ENCODE measurements at regions not wholly inside any gene's neighbourhood (a gene's known extent, or its start where the extent isn't known, plus 50 kb on each side); places are given as distances from the start of the nearest gene placed in this dataset.

DNA sequence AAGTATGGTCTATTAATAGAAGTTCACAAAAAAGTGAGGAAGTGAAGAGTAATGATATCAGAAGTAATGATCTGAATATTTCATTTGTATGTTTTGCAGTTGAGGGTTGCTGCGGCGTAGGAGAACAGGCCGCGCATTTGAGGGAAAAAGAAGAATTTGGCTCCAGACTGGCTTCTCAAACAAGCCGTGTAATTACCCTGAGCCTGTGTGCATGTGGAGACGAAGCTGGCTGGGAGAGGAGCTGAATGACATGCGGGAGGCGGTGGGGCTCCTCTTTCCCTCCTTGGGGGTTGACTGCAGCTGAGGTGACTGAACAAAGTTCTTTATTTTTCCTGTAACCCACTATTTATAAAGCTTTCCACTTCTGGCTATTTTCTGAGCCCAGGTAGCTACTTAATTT, 115.5 kb upstream of the AFDN start:
- no peak for DNase-seq

DNA sequence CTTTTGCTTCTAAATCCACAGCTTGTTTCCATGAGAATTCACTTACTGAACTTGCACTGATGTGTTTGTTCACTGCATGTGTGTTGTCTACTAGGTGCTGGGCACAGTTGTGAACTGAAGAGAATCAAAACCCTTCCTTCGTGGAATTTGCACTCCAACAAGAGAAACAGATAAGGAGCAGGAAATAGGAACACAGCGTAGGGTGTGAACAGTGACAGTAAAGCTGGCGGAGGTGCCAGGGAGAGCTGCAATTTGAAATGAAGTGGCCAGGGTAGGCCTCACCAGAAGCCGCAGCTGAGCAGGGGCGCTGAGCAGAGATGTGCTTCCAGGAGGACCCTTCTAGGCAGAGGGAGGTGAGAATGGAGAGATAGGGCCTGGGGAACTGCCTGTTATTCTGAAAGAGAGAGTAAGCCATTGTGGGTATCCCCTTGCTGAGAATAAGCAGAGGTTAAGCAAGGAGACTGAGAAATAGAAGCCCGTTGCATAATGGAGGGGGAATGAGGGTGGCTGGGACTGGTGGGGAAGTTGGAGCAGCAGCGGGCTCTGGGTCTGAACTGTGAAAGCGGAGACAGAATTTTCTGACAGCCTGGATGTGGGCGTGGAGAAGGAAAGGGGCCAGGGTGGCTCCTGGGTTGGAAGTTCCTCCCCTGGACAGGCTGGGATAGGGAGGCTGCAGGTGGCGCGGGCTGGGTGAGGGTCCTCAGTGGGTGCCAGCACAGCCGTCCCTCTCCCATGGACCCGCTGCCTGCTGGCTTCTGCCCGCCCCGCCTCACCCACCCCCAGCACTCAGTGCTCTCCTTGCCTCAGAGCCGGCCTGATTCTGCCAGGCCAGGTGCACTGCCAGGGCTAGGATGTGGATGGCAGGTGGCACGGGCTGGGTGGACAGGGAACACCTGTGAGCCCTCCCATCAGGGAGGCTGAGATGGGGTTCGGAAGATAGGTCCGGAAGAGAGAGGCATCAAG, 114.7 kb upstream of the AFDN start:
- no peak for DNase-seq

DNA sequence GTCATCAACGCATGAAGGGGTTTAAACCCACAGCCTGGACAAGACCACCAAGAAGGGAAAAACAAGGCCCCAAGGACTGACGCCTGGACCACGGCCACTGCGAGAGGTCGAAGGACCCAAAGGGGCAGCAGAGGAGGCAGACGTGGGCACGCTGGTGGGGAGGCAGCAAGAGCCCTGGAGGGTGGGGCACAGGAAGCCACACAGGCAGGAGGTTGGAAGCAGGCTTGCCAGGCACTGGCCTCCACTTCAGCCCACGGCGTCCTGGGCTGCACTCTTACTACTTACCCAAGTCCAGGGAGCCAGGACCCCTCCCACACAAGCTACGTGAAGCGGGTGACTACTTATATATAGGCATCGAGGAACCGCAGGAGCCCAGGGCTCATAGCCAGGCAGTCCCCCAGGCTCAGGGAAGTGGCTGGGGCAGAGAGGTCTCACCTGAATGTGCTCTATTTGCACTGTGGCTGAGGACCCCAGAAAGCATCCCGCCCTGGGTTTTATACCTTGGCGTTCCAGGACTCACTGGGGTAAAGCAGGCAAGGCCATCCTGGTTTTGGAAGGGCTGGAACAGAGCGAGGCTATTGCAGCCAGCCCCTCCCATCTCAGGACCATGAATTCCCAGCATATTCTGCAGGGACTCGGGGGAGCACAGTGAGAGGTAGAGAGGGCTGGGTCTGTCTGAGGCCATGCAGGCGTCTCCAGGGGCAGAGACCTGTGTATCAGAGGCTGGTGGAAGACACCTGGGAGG, 113.8 kb upstream of the AFDN start:
- DNase-seq: no peak

DNA sequence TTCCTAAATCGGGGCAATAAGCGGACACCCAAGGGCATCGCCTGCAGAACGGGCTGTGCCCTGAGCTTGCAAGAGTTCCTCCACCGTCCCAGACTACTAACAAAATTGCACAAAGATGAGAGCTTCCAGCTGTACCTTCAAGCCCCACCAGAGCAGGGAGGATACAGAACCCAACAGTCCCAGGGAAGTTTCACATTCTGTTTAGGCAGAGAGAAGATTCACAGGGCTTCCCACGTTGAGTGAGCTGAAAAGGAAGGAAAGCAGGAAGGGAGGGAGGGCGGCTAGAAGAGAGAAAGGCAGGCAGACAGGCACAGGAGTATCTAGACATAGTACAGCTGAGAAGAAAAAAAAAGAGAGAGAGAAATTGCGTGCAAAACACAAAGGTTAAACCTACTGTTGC, 112.6 kb upstream of the AFDN start:
- no peak for DNase-seq

DNA sequence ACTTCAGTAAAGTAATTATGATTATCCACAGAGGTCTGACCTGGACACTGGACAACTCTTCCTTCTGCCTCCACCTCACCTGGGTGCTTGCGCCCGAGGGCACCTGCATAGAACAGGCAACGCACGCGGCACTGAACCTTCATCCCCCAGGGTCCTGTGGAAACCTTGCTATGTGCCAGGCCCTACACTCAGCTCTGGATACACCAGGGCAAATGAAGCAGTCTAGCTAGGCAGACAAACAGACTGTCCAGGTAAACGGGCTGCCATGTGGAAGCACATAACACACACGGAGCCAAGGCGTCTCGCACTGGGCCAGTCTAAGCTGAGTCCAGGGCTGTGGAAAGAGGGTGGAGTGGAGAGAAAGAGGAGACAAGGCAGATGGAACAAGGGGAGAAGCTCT, 109.3 kb upstream of the AFDN start:
- DNase-seq: no peak

DNA sequence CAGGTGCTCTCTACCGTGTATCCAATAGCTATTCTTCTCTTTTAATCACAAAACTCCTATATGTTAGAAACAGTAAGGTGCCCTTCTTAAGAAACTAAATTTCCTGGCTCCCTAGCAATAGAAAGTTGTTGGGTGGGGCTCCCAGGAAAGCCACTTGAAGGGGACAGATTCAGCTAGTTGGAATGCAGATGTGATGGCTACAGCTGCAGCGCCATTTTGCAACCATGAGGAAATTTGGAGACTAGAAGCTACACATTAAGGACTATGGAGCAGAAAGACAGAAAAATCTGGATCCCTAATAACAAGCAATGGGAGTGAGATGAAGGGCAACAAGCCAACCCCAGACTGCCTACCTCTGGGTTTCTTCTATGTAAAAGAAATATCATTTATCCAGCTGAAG, 108.8 kb upstream of the AFDN start:
- DNase-seq: no peak

DNA sequence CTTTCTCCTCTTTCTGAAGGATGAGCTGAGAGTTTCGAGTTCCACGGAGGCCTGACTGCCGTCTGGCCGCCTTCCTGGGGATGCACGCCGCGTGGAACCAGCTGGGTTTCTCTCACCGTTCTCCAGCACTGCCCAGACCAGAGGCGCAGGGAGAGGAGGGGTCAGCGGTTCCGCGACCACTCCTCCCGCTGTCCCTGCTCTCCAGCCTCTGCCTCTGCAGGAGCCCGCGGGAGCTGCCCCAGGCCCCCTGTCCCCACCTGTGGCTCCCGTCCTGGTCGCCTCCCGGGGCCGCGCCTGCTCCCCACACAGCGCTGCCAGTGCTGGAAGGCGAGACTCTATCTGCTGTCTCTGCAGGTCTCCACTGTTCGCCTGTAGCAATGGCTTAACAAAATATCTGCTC, 106.8 kb upstream of the AFDN start:
- no peak for DNase-seq

DNA sequence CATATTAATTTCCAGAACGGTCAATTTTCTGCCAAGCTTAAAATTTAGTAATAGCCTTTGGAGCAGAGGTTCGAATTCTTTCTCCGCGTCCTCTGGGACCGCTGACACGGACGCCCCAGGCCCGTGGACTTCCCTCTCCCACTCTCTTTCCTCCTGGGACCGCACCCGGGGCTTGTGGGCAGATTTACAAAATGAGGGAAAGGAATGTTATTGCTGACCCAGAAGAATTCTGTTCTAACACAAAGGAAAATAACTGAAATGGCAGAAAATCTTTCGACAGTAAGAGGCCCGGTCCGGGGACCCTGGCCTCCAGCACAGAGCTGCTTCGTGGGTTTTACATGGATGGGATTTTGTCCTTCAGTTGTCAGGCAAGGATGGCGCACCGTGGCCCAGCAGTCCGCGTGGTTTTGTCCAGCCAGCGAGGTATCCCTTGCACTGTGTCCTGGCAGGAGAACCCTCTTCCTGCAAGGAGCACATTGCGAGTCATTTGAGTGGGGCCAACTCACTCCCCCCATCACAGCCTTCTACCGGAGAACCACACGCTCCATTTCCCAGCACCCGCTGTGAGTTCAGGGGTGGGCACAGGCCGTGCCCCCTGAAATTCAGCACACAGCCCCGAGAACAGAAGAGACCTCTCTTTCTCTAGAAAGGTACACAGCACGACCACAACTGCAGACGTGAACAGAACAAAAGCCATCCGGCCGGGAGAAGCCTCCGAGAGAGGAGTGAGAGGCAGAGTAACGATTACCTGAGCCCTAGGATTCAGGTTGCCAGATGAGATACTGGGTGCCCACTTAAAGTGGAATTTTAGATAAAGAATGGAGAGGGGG, 106.0 kb upstream of the AFDN start:
- DNase-seq: no peak

DNA sequence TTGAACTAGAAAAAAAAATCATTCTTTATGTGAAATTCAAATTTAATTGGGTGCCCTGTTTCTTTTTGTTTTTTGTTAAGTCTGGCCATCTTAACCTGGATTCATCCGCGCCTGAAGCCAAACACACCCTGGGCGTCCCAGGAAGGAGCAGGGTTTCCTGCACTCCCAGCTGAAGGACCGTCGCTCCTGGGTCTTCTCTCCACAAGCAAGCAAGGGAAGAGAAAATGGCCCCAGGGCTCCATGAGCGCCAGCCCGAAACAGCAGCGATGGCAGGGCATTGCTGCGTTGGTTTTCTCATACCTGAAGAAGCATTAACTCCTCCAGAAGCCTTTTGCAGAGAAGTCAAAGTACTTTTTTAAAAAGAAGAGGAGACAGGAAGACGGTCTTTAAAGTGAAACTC, 105.4 kb upstream of the AFDN start:
- no peak for DNase-seq

DNA sequence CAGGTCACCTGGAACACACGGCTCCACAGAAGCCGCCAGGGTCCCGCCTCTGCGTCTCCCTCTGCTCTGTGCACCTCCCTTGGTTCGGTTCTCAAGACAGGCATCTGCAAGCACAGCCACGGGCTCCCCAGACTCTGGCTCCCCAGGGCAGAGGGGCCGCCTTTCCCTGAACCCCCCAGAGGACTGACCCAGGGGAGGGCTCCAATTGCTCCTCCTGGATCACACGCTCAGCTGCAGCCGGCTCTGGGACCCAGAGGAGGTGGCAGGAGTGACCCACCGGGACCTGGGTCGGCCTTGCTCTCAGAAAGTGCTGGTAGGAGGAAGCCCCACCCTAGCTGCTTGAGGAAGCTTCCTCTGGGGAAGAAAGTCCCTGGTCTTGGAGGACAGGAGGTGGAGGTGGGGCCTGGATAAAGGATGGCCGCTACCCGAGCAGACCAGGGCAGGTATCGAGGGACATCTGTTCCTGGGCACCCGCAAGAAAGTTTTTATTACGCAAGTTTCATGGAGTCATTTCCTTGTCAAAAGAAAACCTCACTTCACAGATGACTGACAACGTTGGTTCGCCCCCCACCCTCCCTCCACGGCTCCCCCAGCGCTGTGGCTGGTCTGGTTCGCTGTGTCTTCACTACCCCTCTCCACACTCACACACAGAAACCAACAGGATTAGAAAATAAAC, 103.9 kb upstream of the AFDN start:
- no peak for DNase-seq

DNA sequence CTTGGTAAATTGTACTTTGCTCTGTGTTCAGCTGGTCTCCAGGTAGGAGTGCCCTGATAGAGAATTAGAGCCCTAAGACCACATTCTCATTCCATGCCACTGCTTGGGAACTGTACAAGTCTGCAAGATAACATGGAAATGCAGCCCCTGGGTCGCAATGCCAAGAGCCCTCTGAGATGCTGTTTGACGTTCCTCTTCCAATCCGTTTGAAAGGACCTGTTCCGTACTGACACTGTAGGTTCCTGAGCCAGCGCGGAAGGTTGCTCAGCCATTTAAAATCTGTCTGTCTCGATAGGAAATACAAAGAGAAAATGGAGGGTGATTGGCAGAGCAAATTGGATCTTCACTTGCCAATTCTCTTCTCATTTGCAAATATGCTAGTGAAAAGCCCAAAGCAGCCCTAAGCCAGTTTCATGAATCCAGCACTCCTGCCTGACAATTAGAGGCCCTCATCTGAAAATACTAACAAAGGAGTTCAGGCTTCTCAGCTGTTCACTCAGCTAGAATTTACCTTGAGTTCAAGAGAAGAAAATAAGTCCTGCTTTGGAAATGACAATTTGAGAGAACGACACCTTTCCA, 100.6 kb upstream of the AFDN start:
- no peak for DNase-seq

DNA sequence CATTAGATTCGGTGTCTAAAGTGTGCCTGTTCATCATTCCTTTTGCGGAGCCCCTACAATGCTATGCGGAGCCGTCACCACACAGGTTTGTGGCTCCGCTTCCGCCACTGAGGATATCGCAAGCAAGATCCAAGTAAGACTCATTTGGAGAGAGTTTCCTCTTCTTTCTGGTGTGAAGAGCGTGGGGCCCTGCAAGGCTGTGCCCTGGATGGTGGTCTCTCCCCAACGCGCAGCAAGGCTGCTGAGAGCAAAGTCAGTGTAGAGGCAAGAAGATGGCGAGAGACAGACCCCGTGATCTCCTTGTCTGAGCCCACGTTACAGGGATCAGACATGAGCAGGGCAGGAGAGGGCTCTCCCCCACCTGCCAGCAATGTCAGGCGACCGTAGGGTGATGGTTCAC, 96.3 kb upstream of the AFDN start:
- DNase-seq: no peak

DNA sequence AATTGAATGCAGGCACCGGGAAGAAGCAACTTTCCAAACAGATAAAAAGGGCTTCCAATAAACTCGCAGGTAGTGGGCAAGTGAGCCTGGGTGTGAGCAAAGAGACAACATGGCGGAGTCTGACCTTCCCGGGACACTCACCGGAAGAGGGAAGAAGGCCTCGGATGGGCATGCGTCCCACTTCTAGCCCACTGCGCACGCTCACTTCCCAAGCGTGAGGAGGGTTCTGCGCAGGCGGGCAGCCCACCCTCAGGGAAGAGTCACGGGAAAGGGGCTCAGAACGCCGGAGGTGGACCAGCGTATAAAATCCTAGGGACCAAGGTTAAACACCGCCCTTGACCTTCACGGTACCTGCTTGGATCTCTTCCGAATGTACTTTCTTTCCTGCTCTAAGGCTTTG, 95.5 kb upstream of the AFDN start:
- DNase-seq: no peak

DNA sequence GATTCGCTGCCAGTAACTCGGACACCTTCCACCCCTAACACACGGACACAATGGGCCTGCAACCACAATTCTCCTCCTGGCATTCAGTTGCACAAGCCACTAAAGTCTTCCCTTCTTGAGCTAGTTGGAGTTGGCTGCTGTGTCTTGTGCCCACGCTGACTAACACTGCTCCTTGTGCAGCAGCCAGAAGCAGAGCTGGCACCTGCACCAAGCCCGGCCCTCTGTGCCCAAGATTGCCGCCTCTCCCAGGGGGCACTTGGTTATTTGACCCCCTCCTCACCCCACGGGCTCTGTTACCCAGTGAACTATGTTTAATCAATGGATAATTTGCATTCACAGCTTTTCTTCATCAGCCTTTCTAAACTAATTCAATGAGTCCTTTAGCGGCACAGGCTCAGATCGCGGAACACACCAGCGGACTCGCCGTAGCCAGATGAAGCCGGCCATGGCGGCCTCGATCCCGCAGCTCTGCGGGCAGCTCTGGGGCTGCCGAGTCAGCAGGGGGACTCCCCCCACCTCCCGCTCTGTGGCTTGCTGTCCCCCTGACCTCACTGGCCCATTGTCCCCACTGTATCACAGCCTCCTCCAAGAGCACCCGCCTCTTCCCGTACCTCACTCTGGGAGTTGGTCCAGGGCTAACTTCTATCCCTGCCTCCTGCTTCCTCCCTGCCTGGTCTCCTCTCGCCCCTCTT, 94.8 kb upstream of the AFDN start:
- no peak for DNase-seq

DNA sequence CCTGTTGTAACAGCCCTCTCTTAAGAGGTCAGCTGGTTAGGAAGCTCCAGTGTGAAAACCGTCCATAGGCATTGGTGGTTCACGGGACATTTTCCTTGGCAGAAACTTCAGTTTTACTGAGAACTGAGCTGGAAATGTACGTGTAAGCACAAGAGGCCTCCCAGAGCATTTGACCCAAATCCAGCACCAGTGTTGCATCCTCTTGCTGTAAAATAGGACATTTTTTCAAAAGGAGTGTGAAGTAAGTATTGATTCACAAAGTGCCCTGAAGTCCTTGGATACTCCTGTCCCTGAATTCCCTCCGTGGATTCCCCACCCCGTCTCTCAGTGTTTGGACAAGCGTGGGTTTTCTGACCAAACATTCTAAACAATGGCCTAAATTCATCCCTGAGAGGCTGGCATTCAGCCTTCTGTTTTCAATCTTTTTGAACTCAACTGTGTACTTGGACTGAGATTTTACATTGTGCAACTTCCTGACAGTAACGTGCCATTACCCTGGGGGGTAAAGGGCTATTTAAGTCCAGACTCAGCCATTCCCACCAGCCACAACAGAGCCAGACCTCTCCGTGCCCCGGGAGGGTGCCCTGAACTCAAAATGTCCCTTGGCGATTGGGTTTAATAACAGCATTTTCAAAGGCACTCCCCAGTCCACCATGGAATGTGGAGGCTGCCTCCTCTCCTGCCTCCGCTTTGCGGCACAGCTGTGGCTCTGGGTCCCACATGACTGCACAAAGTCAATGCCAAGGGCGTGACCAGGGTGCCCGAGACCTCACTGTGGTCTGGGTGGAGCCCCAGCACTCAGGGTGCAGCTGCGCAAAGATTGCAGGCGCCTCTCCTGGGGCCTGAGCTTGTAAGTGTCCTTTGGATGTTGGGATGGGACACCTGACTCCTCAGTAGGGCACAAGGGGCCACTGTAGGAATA, 92.7 kb upstream of the AFDN start:
- DNase-seq: no peak

DNA sequence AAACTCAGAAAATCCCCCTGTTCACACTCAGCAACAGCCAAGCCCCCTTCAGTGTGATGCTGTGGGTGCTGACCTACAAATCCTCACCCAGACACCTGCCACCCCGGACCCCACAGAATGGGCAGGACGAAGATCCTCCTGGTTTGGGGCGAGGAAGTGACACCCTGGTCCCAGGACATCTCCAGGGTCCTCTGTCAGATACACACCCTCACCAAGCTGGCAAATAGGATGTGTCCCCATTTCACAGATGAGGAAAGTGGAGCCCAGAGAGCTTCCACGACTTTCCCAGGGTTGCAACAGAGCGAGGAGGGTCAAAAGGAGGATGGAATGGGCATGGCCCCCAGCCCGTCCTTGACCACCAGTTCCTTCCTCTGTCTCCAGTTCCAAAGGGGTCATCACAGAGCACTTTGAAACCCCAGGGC, 92.0 kb upstream of the AFDN start:
- no peak for DNase-seq

DNA sequence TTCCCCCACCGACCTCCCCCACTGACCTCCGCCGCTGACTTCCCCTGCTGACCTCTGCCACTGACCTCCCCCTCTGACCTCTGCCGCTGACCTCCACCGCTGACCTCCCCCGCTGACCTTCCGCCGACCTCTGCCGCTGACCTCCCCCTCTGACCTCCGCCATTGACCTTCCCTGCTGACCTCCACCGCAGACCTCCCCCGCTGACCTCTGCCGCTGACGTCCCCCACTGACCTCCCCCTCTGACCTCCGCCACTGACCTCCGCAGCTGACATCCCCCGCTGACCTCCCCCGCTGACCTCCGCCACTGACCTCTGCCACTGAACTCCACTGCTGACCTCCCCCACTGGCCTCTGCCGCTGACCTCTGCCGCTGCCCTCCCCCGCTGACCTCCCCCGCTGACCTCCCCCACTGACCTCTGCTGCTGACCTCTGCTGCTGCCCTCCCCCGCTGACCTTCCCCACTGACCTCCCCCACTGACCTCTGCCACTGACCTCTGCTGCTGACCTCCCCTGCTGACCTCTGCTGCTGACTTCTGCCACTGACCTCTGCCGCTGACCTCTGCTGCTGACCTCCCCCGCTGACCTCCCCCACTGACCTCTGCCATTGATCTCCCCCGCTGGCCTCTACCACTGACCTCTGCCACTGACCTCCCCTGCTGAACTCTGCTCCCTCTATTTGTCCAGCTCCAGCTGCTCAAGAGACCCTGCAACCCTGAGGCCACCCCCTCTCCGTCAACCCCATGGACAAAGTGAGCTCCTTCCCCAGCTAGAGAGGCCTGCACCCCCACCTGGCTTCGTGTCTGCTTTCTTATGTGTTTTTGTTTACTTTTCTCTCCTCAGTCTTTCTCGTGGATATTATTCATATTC, 91.4 kb upstream of the AFDN start:
- DNase-seq: no peak

DNA sequence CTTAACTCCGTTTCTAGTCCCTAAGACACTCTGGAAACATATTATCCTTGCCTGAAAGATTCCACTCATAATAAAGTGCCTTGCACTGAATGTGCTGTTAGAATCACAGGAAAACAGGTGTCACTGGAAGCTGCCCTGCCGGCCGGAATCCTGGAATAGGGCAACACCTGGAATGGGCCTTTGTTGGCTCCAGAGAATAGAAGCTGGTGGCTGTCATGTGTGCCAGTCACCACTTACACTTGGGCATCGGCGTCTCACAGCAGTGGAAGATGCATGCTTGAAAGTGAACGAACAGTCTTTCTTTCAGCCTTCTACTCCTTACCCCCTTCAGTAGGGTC, 90.8 kb upstream of the AFDN start:
- DNase-seq: no peak

DNA sequence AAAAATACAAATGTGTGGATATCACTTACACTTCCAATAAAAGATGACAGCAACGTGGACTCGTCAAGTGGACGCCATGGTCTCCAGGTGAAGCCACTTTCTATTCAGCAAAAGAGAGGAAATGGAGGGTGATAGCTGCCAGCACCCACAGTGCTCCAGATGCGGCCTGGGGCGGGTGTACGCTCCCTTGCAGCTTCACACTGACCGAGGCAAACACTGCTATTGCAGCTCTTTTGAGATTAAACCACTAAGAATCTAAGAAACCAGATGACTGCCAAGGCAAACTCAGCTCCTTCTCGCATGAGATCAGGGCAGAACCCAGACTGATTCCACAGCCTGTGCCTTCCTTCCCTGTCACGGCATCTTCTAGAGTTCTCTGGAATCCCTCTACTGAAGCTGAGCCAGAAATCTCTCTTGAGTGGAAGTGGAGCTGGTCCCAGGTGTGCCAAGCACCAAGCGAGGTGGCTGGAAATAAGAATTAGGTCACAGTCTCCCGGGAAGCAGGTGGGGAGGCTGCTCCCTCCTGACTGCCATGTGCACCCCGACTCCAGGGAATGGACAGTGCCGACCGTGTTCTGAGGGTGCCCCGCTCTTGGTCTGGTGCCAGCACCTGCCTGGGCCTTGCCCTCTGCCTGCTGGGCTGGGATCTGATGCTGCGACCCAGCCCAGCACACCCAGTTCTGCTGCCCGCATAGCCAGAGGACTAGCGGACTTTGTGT, 90.1 kb upstream of the AFDN start:
- no peak for DNase-seq
